ENCODE measurements at regions not wholly inside any gene's neighbourhood (a gene's known extent, or its start where the extent isn't known, plus 50 kb on each side); places are given as distances from the start of the nearest gene placed in this dataset.
A peak's percentile ranks its signal among the peaks of the same experiment; 100 is the strongest.

DNA sequence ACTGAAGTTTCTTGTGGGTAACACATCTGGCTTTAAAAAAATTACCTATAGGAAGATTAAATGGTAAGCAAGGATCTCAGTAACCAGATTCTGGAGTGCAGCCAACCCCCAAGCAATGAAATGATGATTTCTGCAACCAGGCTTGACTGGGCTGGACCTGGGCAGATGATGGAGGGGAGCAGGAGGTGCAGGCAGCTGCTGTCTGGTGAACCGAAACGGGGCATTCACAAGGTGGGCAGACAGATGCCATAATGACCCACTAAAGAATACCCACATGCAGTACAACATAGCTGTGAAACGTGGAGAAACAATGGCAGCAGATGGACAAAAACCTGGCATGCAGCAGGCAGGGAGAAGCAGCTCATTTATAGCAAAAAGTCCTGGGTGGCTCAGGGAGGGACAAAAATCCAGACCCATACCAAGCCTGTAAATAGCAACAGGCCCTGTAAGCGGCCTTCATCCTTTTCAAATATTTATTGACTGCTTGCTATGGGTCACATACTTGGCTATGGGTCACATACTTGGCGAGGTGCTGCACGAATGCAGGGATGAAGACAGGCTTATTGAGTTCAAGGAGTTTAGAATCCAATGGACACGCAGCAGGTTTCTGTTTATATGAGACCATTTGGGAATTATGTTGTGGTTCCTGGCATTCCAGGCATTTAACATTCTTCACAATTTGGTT is 244.7 kb downstream of the HRH4 start:
- H3K27ac ChIP-seq: no peak overlapping the region
- 61 to 69% methylated on average over 7 of the region's 7 CpGs for WGBS, 2 donors

DNA sequence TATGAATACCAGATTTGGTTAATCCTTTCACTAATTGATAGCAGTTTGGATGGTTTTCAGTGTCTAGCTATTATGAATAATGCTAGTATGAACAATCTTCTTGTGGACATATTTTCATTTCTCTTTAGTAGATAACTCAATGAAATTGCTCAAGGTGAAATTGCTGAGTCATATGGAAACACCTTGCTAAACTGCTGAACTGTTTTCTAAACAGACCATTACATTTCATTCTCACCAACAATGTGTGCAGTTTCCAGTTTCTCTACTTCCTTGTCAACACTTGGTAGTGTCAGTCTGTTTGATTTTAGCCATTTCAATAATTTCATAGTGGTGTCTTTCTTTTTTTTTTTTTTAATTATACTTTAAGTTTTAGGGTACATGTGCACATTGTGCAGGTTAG is 250.0 kb downstream of the HRH4 start:
- H3K27me3 ChIP-seq: no peaks in the 10 kb centered on the region
- H3K27ac ChIP-seq: no peak overlapping the region
- H3K4me1 ChIP-seq: no peaks in the 10 kb centered on the region
- intact Hi-C loops (cut with DNase I; ENCODE audit: low total_unique reads): no loop called here
- no peak for DNase-seq
- no peaks in the 10 kb centered on the region for H3K9me3 ChIP-seq
- TF ChIP-seq, protein P1, sequence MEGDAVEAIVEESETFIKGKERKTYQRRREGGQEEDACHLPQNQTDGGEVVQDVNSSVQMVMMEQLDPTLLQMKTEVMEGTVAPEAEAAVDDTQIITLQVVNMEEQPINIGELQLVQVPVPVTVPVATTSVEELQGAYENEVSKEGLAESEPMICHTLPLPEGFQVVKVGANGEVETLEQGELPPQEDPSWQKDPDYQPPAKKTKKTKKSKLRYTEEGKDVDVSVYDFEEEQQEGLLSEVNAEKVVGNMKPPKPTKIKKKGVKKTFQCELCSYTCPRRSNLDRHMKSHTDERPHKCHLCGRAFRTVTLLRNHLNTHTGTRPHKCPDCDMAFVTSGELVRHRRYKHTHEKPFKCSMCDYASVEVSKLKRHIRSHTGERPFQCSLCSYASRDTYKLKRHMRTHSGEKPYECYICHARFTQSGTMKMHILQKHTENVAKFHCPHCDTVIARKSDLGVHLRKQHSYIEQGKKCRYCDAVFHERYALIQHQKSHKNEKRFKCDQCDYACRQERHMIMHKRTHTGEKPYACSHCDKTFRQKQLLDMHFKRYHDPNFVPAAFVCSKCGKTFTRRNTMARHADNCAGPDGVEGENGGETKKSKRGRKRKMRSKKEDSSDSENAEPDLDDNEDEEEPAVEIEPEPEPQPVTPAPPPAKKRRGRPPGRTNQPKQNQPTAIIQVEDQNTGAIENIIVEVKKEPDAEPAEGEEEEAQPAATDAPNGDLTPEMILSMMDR (IDR thresholded peaks at IDR 0.05): no peak
- TF ChIP-seq POLR2A (IDR thresholded peaks at IDR 0.05): no peak
- no peak overlapping the region for H3K4me3 ChIP-seq
- H3K36me3 ChIP-seq (ENCODE audit: low read depth, missing control alignments): no peaks in the 10 kb centered on the region

More for the DNA sequence above, 244.7 kb downstream of the HRH4 start:
- DNase-seq: no peak
- Histone ChIP-seq H3K4me3 (no peak overlapping the region), H3K9me3 (no peaks in the 10 kb centered on the region), H3K36me3 (ENCODE audit: low read depth, missing control alignments) (no peaks in the 10 kb centered on the region), H3K4me1 (no peaks in the 10 kb centered on the region), H3K27me3 (no peaks in the 10 kb centered on the region)
- TF ChIP-seq POLR2A (IDR thresholded peaks at IDR 0.05): no peak
- TF ChIP-seq, protein P1 (IDR thresholded peaks at IDR 0.05): no peak
- intact Hi-C loops (cut with DNase I; ENCODE audit: low total_unique reads): no loop called here

GRCh38 chr18:24719791-24720190 is 259.4 kb downstream of the HRH4 start:
- intact Hi-C loops (cut with DNase I; ENCODE audit: low total_unique reads): loop anchor here (10.0 kb wide), 1 partner anchor 125 kb away; no protein-coding TSS in a partner anchor
- H3K9me3 ChIP-seq: no peaks in the 10 kb centered on the region
- H3K36me3 ChIP-seq (ENCODE audit: low read depth, missing control alignments): no peaks in the 10 kb centered on the region
- no peaks in the 10 kb centered on the region for H3K4me1 ChIP-seq
- no peaks in the 10 kb centered on the region for H3K27me3 ChIP-seq
- DNase-seq: no peak
- no peak for TF ChIP-seq POLR2A (IDR thresholded peaks at IDR 0.05)
- TF ChIP-seq, protein P1 (IDR thresholded peaks at IDR 0.05): no peak
- H3K4me3 ChIP-seq: no peak overlapping the region
- no peak overlapping the region for H3K27ac ChIP-seq

GRCh38 chr18:24721388-24721787 is 261.0 kb downstream of the HRH4 start:
- H3K4me1 ChIP-seq: peaks cover 5% of the 10 kb centered on the region
- no peaks in the 10 kb centered on the region for H3K27me3 ChIP-seq
- WGBS, 2 donors: 19 to 30% methylated on average over 2 of the region's 2 CpGs
- H3K4me3 ChIP-seq: no peak overlapping the region
- DNase-seq: no peak
- H3K9me3 ChIP-seq: no peaks in the 10 kb centered on the region
- H3K27ac ChIP-seq: peak overlapping the region in 1 of 2 donors; percentile 7
- no peak for TF ChIP-seq POLR2A (IDR thresholded peaks at IDR 0.05)
- TF ChIP-seq, protein P1 (IDR thresholded peaks at IDR 0.05): no peak
- H3K36me3 ChIP-seq (ENCODE audit: low read depth, missing control alignments): no peaks in the 10 kb centered on the region
- intact Hi-C loops (cut with DNase I; ENCODE audit: low total_unique reads): loop anchor here (10.0 kb wide), 1 partner anchor 127 kb away; no protein-coding TSS in a partner anchor

Data from testis (tissue), 2 donors.